Endodermal cell (in vitro differentiated cells): ENCODE measurements at regions not wholly inside any gene's neighbourhood (a gene's known extent, or its start where the extent isn't known, plus 50 kb on each side); places are given as distances from the start of the nearest gene placed in this dataset.

ENCODE experiments used
- DNase-seq: peaks from one replicate; pipeline ENCODE4 v3.0.0-alpha.2; 2017
- H3K27ac ChIP-seq: 2 replicates; pipeline ENCODE4 v1.5.1; 2013; ENCODE audit warnings: mild to moderate bottlenecking, low read depth, low read length, moderate library complexity
- H3K27me3 ChIP-seq: 2 replicates; pipeline ENCODE4 v1.6.1; 2013; ENCODE audit warnings: mild to moderate bottlenecking, low read length, moderate library complexity; ENCODE audit not compliant: insufficient read depth, control insufficient read depth, poor library complexity, severe bottlenecking
- H3K36me3 ChIP-seq: 2 replicates; pipeline ENCODE4 v1.7.0; 2013; ENCODE audit warnings: mild to moderate bottlenecking, low read length, moderate library complexity; ENCODE audit not compliant: control insufficient read depth, insufficient read depth
- H3K4me1 ChIP-seq: one replicate; pipeline ENCODE4 v1.7.0; 2013; ENCODE audit warnings: low read length; ENCODE audit not compliant: control insufficient read depth, insufficient read depth
- H3K4me3 ChIP-seq: 2 replicates; pipeline ENCODE4 v1.5.1; 2013; ENCODE audit warnings: mild to moderate bottlenecking, low read length, moderate library complexity
- H3K9ac ChIP-seq: 2 replicates; pipeline ENCODE4 v1.6.1; 2013; ENCODE audit warnings: mild to moderate bottlenecking, low read length, moderate library complexity; ENCODE audit not compliant: poor library complexity, severe bottlenecking; ENCODE audit errors: extremely low read depth
- H3K9me3 ChIP-seq: 2 replicates; pipeline ENCODE4 v1.6.1; 2013; ENCODE audit warnings: mild to moderate bottlenecking, low read length, moderate library complexity; ENCODE audit not compliant: control insufficient read depth
- H3K27ac Mint-ChIP-seq: 2 replicates; pipeline ENCODE4 v1.8.0; 2020; ENCODE audit warnings: mixed read lengths
- H3K27me3 Mint-ChIP-seq: 2 replicates; pipeline ENCODE4 v1.8.0; 2021; ENCODE audit warnings: mild to moderate bottlenecking, mixed read lengths; ENCODE audit not compliant: insufficient read depth
- H3K36me3 Mint-ChIP-seq: 2 replicates; pipeline ENCODE4 v1.8.0; 2020; ENCODE audit warnings: low read depth, mixed read lengths
- H3K4me1 Mint-ChIP-seq: 2 replicates; pipeline ENCODE4 v1.8.0; 2020; ENCODE audit warnings: mixed read lengths
- H3K4me3 Mint-ChIP-seq: 2 replicates; pipeline ENCODE4 v1.8.0; 2020; ENCODE audit warnings: mild to moderate bottlenecking, moderate library complexity, mixed read lengths
- H3K9me3 Mint-ChIP-seq: 2 replicates; pipeline ENCODE4 v1.8.0; 2020; ENCODE audit warnings: mild to moderate bottlenecking, mixed read lengths
- CTCF ChIP-seq: fragments of 200-600 bp; sonication (generic); conservative IDR thresholded peaks from 2 replicates; pipeline ENCODE4 v1.5.0; 2021; ENCODE audit warnings: antibody characterized with exemption, mild to moderate bottlenecking
- WGBS, 2 experiments: methylation state at CpG; one replicate each; pipeline versions ENCODE4 v1.1.5 to v1.1.7; 2013; ENCODE audit warnings: missing lambda C conversion rate in 2 of 2, mixed read lengths in 1 of 2; ENCODE audit not compliant: insufficient coverage in 1 of 2, insufficient read length in 1 of 2; 5-methylcytosine and 5-hydroxymethylcytosine counted together

- no peak overlapping the region for H3K27ac ChIP-seq
- DNase-seq: no peak
- H3K36me3 Mint-ChIP-seq: no peaks in the 10 kb centered on the region
- no peaks in the 10 kb centered on the region for H3K36me3 ChIP-seq
- no peaks in the 10 kb centered on the region for H3K4me1 Mint-ChIP-seq
- no peak overlapping the region for H3K4me3 ChIP-seq
- no peaks in the 10 kb centered on the region for H3K9me3 ChIP-seq
- WGBS, 2 experiments: 83 to 90% methylated on average over 1 to 2 of the region's 2 CpGs
- no peaks in the 10 kb centered on the region for H3K4me1 ChIP-seq
- peaks cover 15% of the 10 kb centered on the region for H3K27me3 Mint-ChIP-seq
- no peaks in the 10 kb centered on the region for H3K27me3 ChIP-seq
- H3K27ac Mint-ChIP-seq: no peak overlapping the region
- no peak for TF ChIP-seq CTCF
- peaks cover 63% of the 10 kb centered on the region for H3K9me3 Mint-ChIP-seq
- no peak overlapping the region for H3K4me3 Mint-ChIP-seq
- H3K9ac ChIP-seq: no peak overlapping the region
Measured at GRCh38 chr2:238549866-238550265, 123.1 kb downstream of the ASB1 start.

DNA sequence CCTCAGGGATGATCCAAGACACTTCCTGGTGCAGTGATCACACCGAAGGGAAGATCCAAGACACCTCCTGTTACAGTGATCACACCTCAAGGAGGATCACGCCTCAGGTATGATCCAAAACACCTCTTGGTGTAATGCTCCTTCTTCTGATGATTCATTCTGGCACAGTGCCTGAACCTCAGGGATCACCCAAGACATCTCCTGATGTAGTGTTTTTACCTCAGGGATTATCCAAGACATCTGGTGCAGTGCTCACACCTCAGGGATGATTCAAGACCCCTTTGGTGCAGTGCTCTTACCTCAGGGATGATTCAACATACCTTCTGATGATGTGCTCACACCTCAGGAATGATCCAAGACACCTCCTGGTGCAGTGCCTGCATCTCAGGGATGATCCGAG lies 124.4 kb downstream of the ASB1 start:
- H3K27ac Mint-ChIP-seq: no peak overlapping the region
- H3K27me3 Mint-ChIP-seq: peaks cover 7% of the 10 kb centered on the region

GRCh38 chr2:238552226-238552625 lies 125.5 kb downstream of the ASB1 start:
- Mint-ChIP-seq H3K27ac (no peak overlapping the region), H3K4me1 (no peaks in the 10 kb centered on the region), H3K27me3 (peaks cover 5% of the 10 kb centered on the region), H3K36me3 (no peaks in the 10 kb centered on the region), H3K4me3 (no peak overlapping the region), H3K9me3 (peaks cover 41% of the 10 kb centered on the region)
- Histone ChIP-seq H3K4me3 (no peak overlapping the region), H3K36me3 (no peaks in the 10 kb centered on the region), H3K9me3 (no peaks in the 10 kb centered on the region), H3K27me3 (no peaks in the 10 kb centered on the region), H3K9ac (no peak overlapping the region), H3K4me1 (no peaks in the 10 kb centered on the region), H3K27ac (no peak overlapping the region)
- no peak for TF ChIP-seq CTCF
- DNase-seq: no peak
- WGBS, 2 experiments: 91 to 98% methylated on average over 4 to 5 of the region's 5 CpGs

More for the DNA sequence above, 124.4 kb downstream of the ASB1 start:
- TF ChIP-seq CTCF: no peak
- Histone ChIP-seq H3K4me3 (no peak overlapping the region), H3K36me3 (no peaks in the 10 kb centered on the region), H3K9me3 (no peaks in the 10 kb centered on the region), H3K9ac (no peak overlapping the region), H3K27ac (no peak overlapping the region), H3K4me1 (no peaks in the 10 kb centered on the region), H3K27me3 (no peaks in the 10 kb centered on the region)
- peaks cover 51% of the 10 kb centered on the region for H3K9me3 Mint-ChIP-seq
- no peak for DNase-seq
- no peaks in the 10 kb centered on the region for H3K36me3 Mint-ChIP-seq
- H3K4me1 Mint-ChIP-seq: no peaks in the 10 kb centered on the region
- H3K4me3 Mint-ChIP-seq: no peak overlapping the region
- WGBS, 2 experiments: 84 to 96% methylated on average over 3 of the region's 3 CpGs
